Frontal cortex (tissue), 3 donors: ENCODE measurements at regions not wholly inside any gene's neighbourhood (a gene's known extent, or its start where the extent isn't known, plus 50 kb on each side); places are given as distances from the start of the nearest gene placed in this dataset.

Experiments used
- DNase-seq, 2 donors: peaks; one replicate each; pipeline ENCODE4 v3.0.0; 2012; ENCODE audit warnings: low spot score in 2 of 2
- FAIRE-seq: peaks from 2 replicates; lab custom pipeline; 2012; peaks lifted over from hg19 to GRCh38; lab: Jason Lieb, UNC
- donor health status: control.
- donor health status: control.
- donor health status: control.

GRCh38 chr7:156175003-156175402, 362.7 kb upstream of the SHH start:
- DNase-seq (no peak), FAIRE-seq (no peak)

GRCh38 chr7:156174428-156174827, 362.2 kb upstream of the SHH start:
- no peak for FAIRE-seq
- no peak for DNase-seq

DNA sequence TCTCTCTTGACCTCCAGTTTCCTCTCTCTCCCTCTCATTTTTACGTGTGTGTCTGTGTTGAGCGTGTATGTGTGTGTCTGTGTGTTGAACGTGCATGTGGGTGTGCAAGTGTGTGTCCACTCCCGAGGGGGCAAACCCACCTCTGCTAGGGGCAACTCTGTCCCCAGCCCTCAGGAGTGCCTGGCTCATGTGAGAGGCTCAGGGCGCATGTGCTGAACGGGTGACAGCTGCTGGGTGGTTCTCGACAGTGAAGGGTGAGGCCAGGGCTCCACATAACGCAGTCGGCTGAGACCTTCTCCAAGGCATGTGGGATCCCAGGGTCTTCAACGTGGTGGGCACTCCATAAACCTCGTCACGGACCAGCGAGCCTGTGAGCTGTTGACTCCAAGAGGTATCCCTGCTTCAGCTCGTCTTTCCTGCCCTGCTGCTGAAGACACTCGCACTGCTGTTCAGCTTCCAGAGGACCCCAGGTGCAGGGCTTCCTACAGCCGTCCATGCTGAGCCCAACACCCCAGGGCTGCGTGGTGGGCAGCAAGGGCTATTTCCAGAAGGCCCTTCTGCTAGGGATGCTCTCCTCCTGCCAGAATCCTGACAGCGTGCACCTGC, 361.6 kb upstream of the SHH start:
- FAIRE-seq: no peak
- DNase-seq: no peak

DNA sequence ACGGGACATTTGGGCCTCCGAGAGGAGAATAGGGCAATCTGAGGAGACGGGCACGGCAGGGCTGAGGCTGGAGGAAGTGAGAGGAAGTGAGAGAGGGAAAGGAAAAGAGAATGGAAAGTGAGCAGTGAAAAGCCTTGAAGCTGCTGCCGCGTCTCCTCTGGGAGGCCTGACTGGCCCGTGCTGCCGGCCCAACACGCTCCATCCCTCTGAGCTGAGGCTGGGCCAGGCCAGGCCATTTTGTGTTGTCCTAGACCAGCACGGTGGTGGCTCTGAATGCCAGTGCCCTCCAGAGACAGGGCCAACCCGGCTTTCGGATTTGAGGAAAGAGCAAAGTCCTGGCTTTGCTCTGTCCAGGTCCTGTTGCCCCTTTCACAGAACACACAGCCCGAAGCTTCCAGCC, 361.1 kb upstream of the SHH start:
- FAIRE-seq (no peak), DNase-seq (no peak)

GRCh38 chr7:156172638-156173037, 360.4 kb upstream of the SHH start:
- DNase-seq (no peak), FAIRE-seq (no peak)

DNA sequence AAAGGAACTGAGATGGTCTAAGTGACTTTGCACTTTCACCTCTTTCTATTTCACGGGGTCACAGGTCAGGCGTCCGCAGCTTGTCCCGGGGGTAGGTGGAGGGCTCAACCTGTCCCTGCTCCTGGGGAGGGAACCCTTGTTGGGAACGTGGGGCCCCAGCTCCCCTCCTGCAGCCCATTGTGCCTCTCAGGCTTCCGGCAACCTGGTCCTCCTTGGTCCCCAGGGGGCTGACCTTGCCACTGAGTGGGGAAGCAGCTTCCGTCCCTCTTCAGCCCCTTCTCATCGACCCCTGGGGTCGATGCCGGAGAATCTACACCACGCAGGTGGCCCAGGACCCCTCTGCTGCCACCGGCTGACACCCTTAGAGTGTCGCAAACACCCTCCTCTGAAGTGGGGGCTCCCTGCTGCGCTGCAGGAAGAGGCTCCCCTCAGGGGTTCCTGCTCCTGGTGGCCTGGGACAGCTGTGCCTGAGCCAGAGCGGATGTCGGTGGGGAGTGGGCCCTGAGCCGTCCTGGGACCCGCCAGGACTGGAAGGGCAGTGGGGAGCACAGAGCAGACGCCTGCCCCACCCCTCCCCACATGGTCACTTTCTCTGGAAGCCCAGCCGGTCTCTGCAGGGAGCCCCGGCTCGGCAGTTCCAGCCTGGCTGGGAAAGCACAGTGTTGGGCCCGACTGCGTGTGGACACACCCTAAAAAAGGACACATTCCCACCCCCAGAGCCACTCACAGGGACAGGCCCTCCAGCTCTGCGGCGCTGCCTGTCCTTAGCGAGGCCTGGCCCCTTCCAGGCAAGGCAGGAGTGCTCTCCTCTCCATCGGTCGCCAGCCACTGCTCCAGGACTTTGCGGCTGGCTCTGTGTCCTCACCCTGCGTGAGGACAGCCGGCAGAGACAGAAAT, 357.5 kb upstream of the SHH start:
- FAIRE-seq: no peak
- DNase-seq: no peak

DNA sequence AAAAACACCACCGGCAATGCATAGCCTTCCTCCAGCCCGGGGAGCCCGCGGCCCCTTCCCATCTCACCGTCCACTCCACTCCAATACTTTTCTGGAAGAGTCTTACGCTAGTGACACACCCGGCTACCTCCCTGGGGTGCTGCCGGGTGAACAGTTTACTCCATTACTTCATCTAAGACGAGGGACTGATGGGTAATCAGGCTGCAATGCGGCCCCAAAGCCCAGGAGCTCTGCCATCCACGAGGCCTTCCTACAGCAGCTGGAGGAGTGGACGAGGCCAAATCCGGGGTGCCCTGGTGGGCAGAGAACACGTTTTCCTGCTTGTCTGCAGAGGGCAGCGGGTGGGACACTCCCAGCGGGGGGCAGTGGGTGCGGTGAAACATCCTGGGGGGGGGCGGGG, 356.2 kb upstream of the SHH start:
- no peak for FAIRE-seq
- no peak for DNase-seq

GRCh38 chr7:156167987-156168386, 355.7 kb upstream of the SHH start:
- DNase-seq (no peak), FAIRE-seq (no peak)

DNA sequence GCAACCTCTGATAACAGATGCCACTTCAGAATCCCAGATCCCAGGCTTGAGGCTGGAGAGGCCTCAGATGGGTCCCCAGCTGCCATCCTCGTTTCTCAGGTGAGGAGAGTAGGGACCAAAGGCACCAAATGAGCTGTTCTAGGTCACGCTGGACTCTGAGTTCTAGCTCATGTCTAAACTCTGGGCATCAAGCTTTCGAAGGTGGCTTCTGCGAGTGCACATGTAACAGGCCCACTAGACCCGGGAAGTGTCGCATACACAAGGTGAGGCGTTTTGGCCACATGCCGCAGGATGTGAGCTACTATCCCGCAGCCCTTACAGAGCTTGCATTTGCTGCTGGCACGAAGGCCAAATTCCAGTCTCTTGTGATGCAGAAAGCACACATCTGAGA, 355.1 kb upstream of the SHH start:
- no peak for DNase-seq
- FAIRE-seq: no peak

GRCh38 chr7:156166692-156167416, 354.6 kb upstream of the SHH start:
- FAIRE-seq (no peak), DNase-seq (no peak)

GRCh38 chr7:156163747-156164146, 351.5 kb upstream of the SHH start:
- FAIRE-seq: no peak
- DNase-seq: no peak

DNA sequence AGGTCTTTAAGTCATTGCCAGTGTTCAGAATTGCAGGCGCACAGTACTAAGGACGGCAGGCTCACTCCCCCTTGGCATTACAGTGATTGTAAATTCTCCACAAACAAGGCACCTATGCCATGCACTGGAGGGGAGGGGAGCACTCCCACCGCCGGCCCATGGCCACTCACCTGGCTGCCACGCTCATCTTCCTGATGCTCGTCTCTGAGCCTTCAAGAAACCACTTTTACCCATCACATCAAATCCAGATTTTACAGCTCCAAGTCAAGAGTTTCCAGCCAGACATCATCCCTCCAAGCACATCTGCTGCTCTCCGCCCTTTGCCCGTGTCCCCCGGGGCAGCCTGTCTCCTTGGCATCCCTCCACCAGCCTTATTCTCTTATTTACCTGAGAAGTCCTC, 350.2 kb upstream of the SHH start:
- FAIRE-seq (no peak), DNase-seq (no peak)

DNA sequence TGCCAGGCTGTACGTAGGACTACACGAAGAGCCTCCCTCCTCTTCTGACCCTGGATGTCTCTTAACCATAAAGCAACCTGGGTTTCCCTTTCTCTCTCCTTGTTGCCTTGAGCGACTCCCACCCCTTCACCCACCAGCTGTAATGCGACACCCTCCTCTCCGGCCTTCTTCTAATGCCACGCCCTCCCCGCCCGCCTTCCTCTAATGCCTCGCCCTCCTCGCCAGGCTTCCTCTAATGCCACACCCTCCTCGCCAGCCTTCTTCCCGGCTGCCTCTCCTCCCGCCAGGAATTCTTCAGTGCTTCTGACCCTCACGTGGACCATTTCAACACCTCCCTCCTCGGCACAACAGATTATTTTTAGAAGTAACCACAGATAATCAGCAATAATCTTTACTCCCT, 348.5 kb upstream of the SHH start:
- FAIRE-seq: no peak
- no peak for DNase-seq

DNA sequence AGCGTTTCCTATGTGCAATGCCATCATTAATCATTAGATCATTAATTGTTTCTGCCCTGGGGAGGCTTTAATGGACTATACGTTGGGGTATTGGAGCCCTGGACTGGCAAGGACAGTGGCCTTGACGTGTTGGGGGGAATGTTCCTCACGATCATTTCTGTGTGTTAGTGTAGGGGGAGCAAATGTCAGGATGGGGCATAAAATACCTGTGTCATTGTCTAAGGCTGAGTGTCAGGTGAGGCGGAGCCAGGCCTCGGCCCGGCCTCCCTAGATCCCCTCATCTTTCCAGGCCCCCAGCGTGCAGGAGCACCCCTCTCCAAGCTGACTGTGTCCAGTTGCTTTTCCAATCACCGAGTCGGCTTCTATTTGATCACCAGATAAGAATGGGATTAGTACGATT, 346.4 kb upstream of the SHH start:
- DNase-seq (no peak), FAIRE-seq (no peak)

DNA sequence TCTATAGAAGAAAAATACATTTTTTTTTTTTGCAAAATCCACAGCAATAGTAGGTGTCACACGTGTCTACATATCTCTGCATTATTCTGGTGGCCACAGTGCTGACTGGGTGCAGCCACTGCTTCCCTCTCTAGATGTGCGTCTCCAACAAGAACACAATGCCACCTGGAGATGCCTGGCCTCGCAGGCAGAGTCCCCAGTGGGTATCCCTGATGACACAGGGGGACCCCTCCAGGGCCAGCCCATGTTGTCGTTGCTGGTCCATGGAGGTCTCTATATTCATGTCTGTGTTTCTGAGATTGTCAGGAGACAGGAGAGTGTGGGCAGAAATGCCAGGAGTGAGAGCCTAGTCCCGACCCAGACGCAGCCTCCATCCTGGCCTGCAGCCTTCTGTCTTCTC, 345.9 kb upstream of the SHH start:
- no peak for DNase-seq
- FAIRE-seq: no peak

- FAIRE-seq (no peak), DNase-seq (no peak)
Measured at GRCh38 chr7:156157409-156158012, 345.2 kb upstream of the SHH start.

GRCh38 chr7:156156734-156157408, 344.6 kb upstream of the SHH start:
- FAIRE-seq: no peak

GRCh38 chr7:156155988-156156733, 343.9 kb upstream of the SHH start:
- DNase-seq: no peak
- FAIRE-seq: no peak

More at GRCh38 chr7:156156734-156157408, 344.6 kb upstream of the SHH start:
- peak in 1 of 2 donors; percentile 52 for DNase-seq

- no peak for FAIRE-seq
- DNase-seq: no peak
Measured at GRCh38 chr7:156153590-156153989, 341.3 kb upstream of the SHH start.
